ENCODE measurements at regions not wholly inside any gene's neighbourhood (a gene's known extent, or its start where the extent isn't known, plus 50 kb on each side); places are given as distances from the start of the nearest gene placed in this dataset.

- no peaks in the 10 kb centered on the region for H3K79me2 ChIP-seq (ENCODE audit: control insufficient read depth, low read length)
- no peak overlapping the region for H3K27ac ChIP-seq (ENCODE audit: low read depth, low read length)
- H4K20me1 ChIP-seq (ENCODE audit: control insufficient read depth, insufficient read depth, low read depth, low read length), result no peaks in the 10 kb centered on the region
- H3K4me3 ChIP-seq (ENCODE audit: low read length), result no peak overlapping the region
- H3K4me2 ChIP-seq (ENCODE audit: low read length), result no peak overlapping the region
- no peaks in the 10 kb centered on the region for H3F3A ChIP-seq (ENCODE audit: control insufficient read depth, insufficient read depth)
- TF ChIP-seq CTCF (IDR thresholded peaks at IDR 0.05; ENCODE audit: low read depth, low read length, poor library complexity, severe bottlenecking), result no peak
- no peak for TF ChIP-seq EZH2phosphoT487 (IDR thresholded peaks at IDR 0.05; ENCODE audit: borderline replicate concordance, low read length)
- H3K4me1 ChIP-seq (ENCODE audit: control insufficient read depth, low read length), result no peaks in the 10 kb centered on the region
- peaks cover 2% of the 10 kb centered on the region; the same call in 1 of the 2 replicates for H3K27me3 ChIP-seq (ENCODE audit: control insufficient read depth, low read length)
- no peaks in the 10 kb centered on the region for H3K9me3 ChIP-seq (ENCODE audit: control insufficient read depth, insufficient read depth, low read length)
- H3K9me2 ChIP-seq (replicated peaks; ENCODE audit: control insufficient read depth, low read length), result no peaks in the 10 kb centered on the region
- no peaks in the 10 kb centered on the region for H3K36me3 ChIP-seq (ENCODE audit: control insufficient read depth, low read length)
These were observed 82.4 kb downstream of the MAFB start for GRCh38 chr20:40606660-40607059.

- Histone ChIP-seq H3K4me3 (ENCODE audit: low read length) (no peak overlapping the region), H3K4me1 (ENCODE audit: control insufficient read depth, low read length) (no peaks in the 10 kb centered on the region), H3K9me3 (ENCODE audit: control insufficient read depth, insufficient read depth, low read length) (no peaks in the 10 kb centered on the region), H4K20me1 (ENCODE audit: control insufficient read depth, insufficient read depth, low read depth, low read length) (no peaks in the 10 kb centered on the region), H3K9me2 (replicated peaks; ENCODE audit: control insufficient read depth, low read length) (no peaks in the 10 kb centered on the region), H3K27ac (ENCODE audit: low read depth, low read length) (no peak overlapping the region), H3K27me3 (ENCODE audit: control insufficient read depth, low read length) (peaks cover 2% of the 10 kb centered on the region; the same call in 1 of the 2 replicates), H3K36me3 (ENCODE audit: control insufficient read depth, low read length) (no peaks in the 10 kb centered on the region), H3K79me2 (ENCODE audit: control insufficient read depth, low read length) (no peaks in the 10 kb centered on the region), H3F3A (ENCODE audit: control insufficient read depth, insufficient read depth) (no peaks in the 10 kb centered on the region), H3K4me2 (ENCODE audit: low read length) (no peak overlapping the region)
- TF ChIP-seq EZH2phosphoT487 (IDR thresholded peaks at IDR 0.05; ENCODE audit: borderline replicate concordance, low read length) (no peak), CTCF (IDR thresholded peaks at IDR 0.05; ENCODE audit: low read depth, low read length, poor library complexity, severe bottlenecking) (no peak)
These were observed 82.8 kb downstream of the MAFB start for GRCh38 chr20:40606237-40606636.

GRCh38 chr20:40604416-40604815, 84.6 kb downstream of the MAFB start:
- no peaks in the 10 kb centered on the region for H3K79me2 ChIP-seq (ENCODE audit: control insufficient read depth, low read length)
- no peaks in the 10 kb centered on the region for H3K4me1 ChIP-seq (ENCODE audit: control insufficient read depth, low read length)
- H3K4me2 ChIP-seq (ENCODE audit: low read length), result no peak overlapping the region
- H3K27me3 ChIP-seq (ENCODE audit: control insufficient read depth, low read length), result peaks cover 2% of the 10 kb centered on the region; the same call in 1 of the 2 replicates
- H3K9me2 ChIP-seq (replicated peaks; ENCODE audit: control insufficient read depth, low read length), result no peaks in the 10 kb centered on the region
- H3K36me3 ChIP-seq (ENCODE audit: control insufficient read depth, low read length), result no peaks in the 10 kb centered on the region
- TF ChIP-seq CTCF (IDR thresholded peaks at IDR 0.05; ENCODE audit: low read depth, low read length, poor library complexity, severe bottlenecking) (no peak), EZH2phosphoT487 (IDR thresholded peaks at IDR 0.05; ENCODE audit: borderline replicate concordance, low read length) (no peak)
- H3K4me3 ChIP-seq (ENCODE audit: low read length), result no peak overlapping the region
- no peaks in the 10 kb centered on the region for H3F3A ChIP-seq (ENCODE audit: control insufficient read depth, insufficient read depth)
- H3K27ac ChIP-seq (ENCODE audit: low read depth, low read length), result no peak overlapping the region
- no peaks in the 10 kb centered on the region for H4K20me1 ChIP-seq (ENCODE audit: control insufficient read depth, insufficient read depth, low read depth, low read length)
- no peaks in the 10 kb centered on the region for H3K9me3 ChIP-seq (ENCODE audit: control insufficient read depth, insufficient read depth, low read length)

All from DOHH2 (cell line).